ENCODE measurements at regions not wholly inside any gene's neighbourhood (a gene's known extent, or its start where the extent isn't known, plus 50 kb on each side); places are given as distances from the start of the nearest gene placed in this dataset.

- TF ChIP-seq CTCF (IDR thresholded peaks at IDR 0.05; ENCODE audit: low read depth, low read length) (no peak), MAX (IDR thresholded peaks at IDR 0.05; ENCODE audit: low read depth, low read length) (no peak), POLR2A (IDR thresholded peaks at IDR 0.05; ENCODE audit: extremely low read depth, insufficient read length) (no peak)
Observed at GRCh38 chr12:38528527-38528926, 212.0 kb downstream of the ALG10B start.
